Mesendoderm (in vitro differentiated cells): ENCODE measurements at regions not wholly inside any gene's neighbourhood (a gene's known extent, or its start where the extent isn't known, plus 50 kb on each side); places are given as distances from the start of the nearest gene placed in this dataset.

Experiments
- DNase-seq: peaks from one replicate; pipeline ENCODE4 v3.0.0; 2013
- H2AK5ac ChIP-seq: 2 replicates; pipeline ENCODE4 v1.6.1; 2013; ENCODE audit warnings: low read length, inconsistent platforms
- H2BK120ac ChIP-seq: 2 replicates; pipeline ENCODE4 v1.6.1; 2013; ENCODE audit warnings: low read depth, mild to moderate bottlenecking, low read length, moderate library complexity, mixed read lengths
- H2BK15ac ChIP-seq: replicated peaks from 2 replicates; pipeline ENCODE4 v1.6.1; 2013; ENCODE audit warnings: low read depth, mild to moderate bottlenecking, moderate library complexity
- H2BK5ac ChIP-seq: 2 replicates; pipeline ENCODE4 v1.6.1; 2013; ENCODE audit warnings: low read length, inconsistent platforms
- H3K18ac ChIP-seq: 2 replicates; pipeline ENCODE4 v1.6.1; 2013; ENCODE audit warnings: mild to moderate bottlenecking, low read length, mixed read lengths
- H3K23ac ChIP-seq: one replicate; pipeline ENCODE4 v1.6.1; 2013; ENCODE audit warnings: low read length
- H3K27ac ChIP-seq: 2 replicates; pipeline ENCODE4 v1.5.1; 2013; ENCODE audit warnings: low read depth, mild to moderate bottlenecking, inconsistent platforms, low read length, moderate library complexity
- H3K27me3 ChIP-seq: 2 replicates; pipeline ENCODE4 v1.6.1; 2013; ENCODE audit warnings: low read length, control low read depth, mild to moderate bottlenecking, inconsistent platforms; ENCODE audit not compliant: insufficient read depth, poor library complexity
- H3K36me3 ChIP-seq: 2 replicates; pipeline ENCODE4 v1.6.1; 2013; ENCODE audit warnings: low read length, inconsistent platforms; ENCODE audit not compliant: control insufficient read depth, insufficient read depth
- H3K4ac ChIP-seq: one replicate; pipeline ENCODE4 v1.6.1; 2013; ENCODE audit warnings: low read depth, mild to moderate bottlenecking, low read length, moderate library complexity
- H3K4me1 ChIP-seq: 2 replicates; pipeline ENCODE4 v1.6.1; 2013; ENCODE audit warnings: low read depth, low read length, inconsistent platforms; ENCODE audit not compliant: control insufficient read depth
- H3K4me2 ChIP-seq: 2 replicates; pipeline ENCODE4 v1.6.1; 2013; ENCODE audit warnings: low read length
- H3K4me3 ChIP-seq: 2 replicates; pipeline ENCODE4 v1.5.1; 2013; ENCODE audit warnings: mild to moderate bottlenecking, low read length
- H3K56ac ChIP-seq: one replicate; pipeline ENCODE4 v1.6.1; 2013; ENCODE audit warnings: low read length
- H3K79me1 ChIP-seq: 2 replicates; pipeline ENCODE4 v1.6.1; 2013; ENCODE audit warnings: low read length, inconsistent platforms
- H3K79me2 ChIP-seq: 2 replicates; pipeline ENCODE4 v1.6.1; 2013; ENCODE audit warnings: mild to moderate bottlenecking, low read length; ENCODE audit not compliant: control insufficient read depth, insufficient read depth
- H3K9ac ChIP-seq: 2 replicates; pipeline ENCODE4 v1.6.1; 2013; ENCODE audit warnings: low read length, inconsistent platforms
- H4K5ac ChIP-seq: one replicate; pipeline ENCODE4 v1.6.1; 2013; ENCODE audit warnings: low read length
- H4K8ac ChIP-seq: one replicate; pipeline ENCODE4 v1.6.1; 2013; ENCODE audit warnings: low read depth, mild to moderate bottlenecking, control low read depth, low read length, moderate library complexity
- WGBS: extraction: QIAGEN DNeasy Blood & Tissue Kit; methylation state at CpG from one replicate; pipeline ENCODE4 v1.1.7; 2013; ENCODE audit warnings: low lambda C conversion rate, missing lambda C conversion rate; ENCODE audit not compliant: insufficient coverage; ENCODE audit errors: extremely low coverage; 5-methylcytosine and 5-hydroxymethylcytosine counted together

GRCh38 chr10:2048337-2048973 lies 311.1 kb upstream of the ADARB2 start:
- H2BK5ac ChIP-seq = no peak overlapping the region
- no peak overlapping the region for H2BK120ac ChIP-seq
- no peak overlapping the region for H4K8ac ChIP-seq
- H3K9ac ChIP-seq = no peak overlapping the region
- no peak overlapping the region for H4K5ac ChIP-seq
- H3K23ac ChIP-seq = no peak overlapping the region
- H3K27me3 ChIP-seq = no peaks in the 10 kb centered on the region
- no peak overlapping the region for H2BK15ac ChIP-seq
- H3K4ac ChIP-seq = no peak overlapping the region
- H3K79me2 ChIP-seq = no peaks in the 10 kb centered on the region
- H2AK5ac ChIP-seq = no peak overlapping the region
- no peak for DNase-seq
- no peaks in the 10 kb centered on the region for H3K4me1 ChIP-seq
- no peak overlapping the region for H3K56ac ChIP-seq
- no peak overlapping the region for H3K18ac ChIP-seq
- H3K79me1 ChIP-seq = no peaks in the 10 kb centered on the region
- H3K4me2 ChIP-seq = no peak overlapping the region
- H3K36me3 ChIP-seq = no peaks in the 10 kb centered on the region
- no peak overlapping the region for H3K27ac ChIP-seq
- no peak overlapping the region for H3K4me3 ChIP-seq
- no CpG with 5 or more reads among the region's 5 CpGs for WGBS

DNA sequence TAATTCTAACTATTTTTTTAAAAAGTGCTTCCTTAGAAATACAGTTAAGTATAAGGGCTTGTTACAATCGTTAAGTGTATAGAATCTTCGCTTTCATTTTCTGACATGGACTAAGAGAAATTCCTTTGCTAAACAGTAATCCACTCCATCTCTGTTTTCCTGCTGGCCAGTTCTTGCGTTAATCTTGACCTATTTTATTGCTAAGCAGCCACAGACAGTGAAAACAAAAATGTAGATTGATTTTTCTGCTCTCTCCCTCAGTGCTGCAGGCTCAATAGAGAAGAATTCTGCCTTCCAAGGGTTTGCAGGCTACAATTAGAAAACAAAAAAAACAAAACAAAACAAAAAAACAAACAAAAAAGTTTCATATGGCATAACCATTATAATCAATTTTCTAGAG lies 310.4 kb upstream of the ADARB2 start:
- no peaks in the 10 kb centered on the region for H3K79me1 ChIP-seq
- DNase-seq = no peak
- H2AK5ac ChIP-seq = no peak overlapping the region
- H3K4me3 ChIP-seq = no peak overlapping the region
- H3K27me3 ChIP-seq = no peaks in the 10 kb centered on the region
- H3K56ac ChIP-seq = no peak overlapping the region
- no peaks in the 10 kb centered on the region for H3K79me2 ChIP-seq
- H3K27ac ChIP-seq = no peak overlapping the region
- no peak overlapping the region for H3K18ac ChIP-seq
- no peaks in the 10 kb centered on the region for H3K4me1 ChIP-seq
- no peak overlapping the region for H2BK5ac ChIP-seq
- no CpG with 5 or more reads among the region's 3 CpGs for WGBS
- no peaks in the 10 kb centered on the region for H3K36me3 ChIP-seq
- H4K8ac ChIP-seq = no peak overlapping the region
- H3K9ac ChIP-seq = no peak overlapping the region
- no peak overlapping the region for H3K4me2 ChIP-seq
- no peak overlapping the region for H2BK120ac ChIP-seq
- no peak overlapping the region for H4K5ac ChIP-seq
- no peak overlapping the region for H2BK15ac ChIP-seq
- H3K4ac ChIP-seq = no peak overlapping the region
- no peak overlapping the region for H3K23ac ChIP-seq

DNA sequence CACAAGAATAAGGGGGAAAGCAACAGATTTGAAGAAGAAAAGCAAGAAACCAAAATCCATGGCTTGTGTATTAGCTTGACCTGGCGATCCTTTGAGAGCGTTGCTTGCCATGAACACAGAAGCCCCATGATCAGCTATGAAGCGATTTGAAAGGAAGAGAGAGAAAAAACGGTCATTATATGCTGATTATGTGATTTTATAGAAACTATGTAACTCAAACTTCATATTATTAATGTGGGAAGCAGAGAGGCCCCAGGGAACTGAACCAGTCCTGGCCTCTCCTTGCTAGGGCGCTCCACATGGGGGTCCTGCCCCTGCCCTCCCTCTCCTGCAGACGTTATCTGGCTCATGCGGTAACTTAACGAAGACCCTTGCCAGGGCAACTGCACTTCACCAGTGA lies 306.1 kb upstream of the ADARB2 start:
- Histone ChIP-seq H2BK5ac (no peak overlapping the region), H3K18ac (no peak overlapping the region), H2AK5ac (no peak overlapping the region), H3K4ac (no peak overlapping the region), H3K4me3 (no peak overlapping the region), H3K23ac (no peak overlapping the region), H3K9ac (no peak overlapping the region), H3K79me1 (no peaks in the 10 kb centered on the region), H4K5ac (no peak overlapping the region), H4K8ac (no peak overlapping the region), H3K27ac (no peak overlapping the region), H2BK15ac (no peak overlapping the region), H2BK120ac (no peak overlapping the region), H3K56ac (no peak overlapping the region), H3K4me1 (no peaks in the 10 kb centered on the region), H3K27me3 (no peaks in the 10 kb centered on the region), H3K36me3 (no peaks in the 10 kb centered on the region), H3K79me2 (no peaks in the 10 kb centered on the region), H3K4me2 (no peak overlapping the region)
- DNase-seq = no peak
- WGBS = no CpG with 5 or more reads among the region's 8 CpGs

DNA sequence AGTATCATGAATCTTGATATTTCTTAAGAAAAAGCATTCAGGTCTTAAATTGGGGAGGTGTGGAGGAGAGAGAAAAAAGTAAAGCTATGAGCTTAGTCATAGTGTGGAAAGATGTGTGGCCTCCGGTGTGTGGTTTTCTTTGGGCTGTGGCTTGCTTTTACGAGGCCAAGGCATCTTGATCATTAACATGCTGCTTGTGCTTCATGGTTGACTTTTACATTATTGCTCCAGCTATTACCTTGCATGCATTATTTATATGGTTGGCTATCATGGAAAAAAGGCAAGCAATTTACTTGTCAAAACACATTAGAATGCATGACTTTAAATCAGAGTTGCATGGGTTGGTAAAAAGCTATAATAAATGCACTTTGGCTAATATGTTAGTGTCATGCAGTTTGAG lies 300.7 kb upstream of the ADARB2 start:
- Histone ChIP-seq H3K56ac (no peak overlapping the region), H3K79me1 (no peaks in the 10 kb centered on the region), H2AK5ac (no peak overlapping the region), H2BK120ac (no peak overlapping the region), H4K5ac (no peak overlapping the region), H3K4ac (no peak overlapping the region), H2BK15ac (no peak overlapping the region), H3K4me3 (no peak overlapping the region), H3K4me2 (no peak overlapping the region), H3K23ac (no peak overlapping the region), H3K36me3 (no peaks in the 10 kb centered on the region), H3K27ac (no peak overlapping the region), H3K27me3 (no peaks in the 10 kb centered on the region), H4K8ac (no peak overlapping the region), H2BK5ac (no peak overlapping the region), H3K4me1 (no peaks in the 10 kb centered on the region), H3K18ac (no peak overlapping the region), H3K79me2 (no peaks in the 10 kb centered on the region), H3K9ac (no peak overlapping the region)
- no CpG with 5 or more reads among the region's 2 CpGs for WGBS
- no peak for DNase-seq

DNA sequence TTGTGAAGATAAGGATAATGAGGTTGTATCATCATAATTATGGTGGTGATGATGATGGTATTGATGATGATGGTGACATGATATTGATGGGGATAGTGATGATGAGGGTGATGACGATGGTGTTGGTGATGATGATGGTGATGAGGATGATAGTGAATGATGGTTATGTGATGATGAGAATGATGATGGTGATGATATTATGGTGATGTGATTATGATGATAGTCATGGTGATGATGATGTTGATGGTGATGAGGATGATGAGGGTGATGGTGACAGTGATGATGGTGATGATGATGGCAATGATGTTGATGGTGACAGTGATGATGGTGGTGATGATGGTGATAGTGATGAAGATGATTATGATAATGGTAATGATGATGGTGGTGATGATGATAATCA lies 299.9 kb upstream of the ADARB2 start:
- Histone ChIP-seq H2BK120ac (no peak overlapping the region), H3K27me3 (no peaks in the 10 kb centered on the region), H2BK5ac (no peak overlapping the region), H3K56ac (no peak overlapping the region), H3K9ac (no peak overlapping the region), H2BK15ac (no peak overlapping the region), H4K5ac (no peak overlapping the region), H4K8ac (no peak overlapping the region), H2AK5ac (no peak overlapping the region), H3K23ac (no peak overlapping the region), H3K4me3 (no peak overlapping the region), H3K36me3 (no peaks in the 10 kb centered on the region), H3K79me2 (no peaks in the 10 kb centered on the region), H3K18ac (no peak overlapping the region), H3K79me1 (no peaks in the 10 kb centered on the region), H3K4me2 (no peak overlapping the region), H3K4ac (no peak overlapping the region), H3K27ac (no peak overlapping the region), H3K4me1 (no peaks in the 10 kb centered on the region)
- 100% methylated on average over 1 of the region's 1 CpG for WGBS
- DNase-seq = no peak

- no peak for DNase-seq
- H3K9ac ChIP-seq = no peak overlapping the region
- H2BK5ac ChIP-seq = no peak overlapping the region
- no peak overlapping the region for H3K4me2 ChIP-seq
- no peaks in the 10 kb centered on the region for H3K4me1 ChIP-seq
- no peaks in the 10 kb centered on the region for H3K36me3 ChIP-seq
- H2AK5ac ChIP-seq = no peak overlapping the region
- H3K4me3 ChIP-seq = no peak overlapping the region
- H3K27ac ChIP-seq = no peak overlapping the region
- H3K79me2 ChIP-seq = no peaks in the 10 kb centered on the region
- no peak overlapping the region for H4K8ac ChIP-seq
- H2BK120ac ChIP-seq = no peak overlapping the region
- no peak overlapping the region for H3K18ac ChIP-seq
- H3K4ac ChIP-seq = no peak overlapping the region
- no peak overlapping the region for H3K23ac ChIP-seq
- H3K27me3 ChIP-seq = no peaks in the 10 kb centered on the region
- H4K5ac ChIP-seq = no peak overlapping the region
- no peak overlapping the region for H3K56ac ChIP-seq
- H2BK15ac ChIP-seq = no peak overlapping the region
- no peaks in the 10 kb centered on the region for H3K79me1 ChIP-seq
Measured at GRCh38 chr10:2036209-2036608, 298.9 kb upstream of the ADARB2 start.
